ENCODE measurements at regions not wholly inside any gene's neighbourhood (a gene's known extent, or its start where the extent isn't known, plus 50 kb on each side); places are given as distances from the start of the nearest gene placed in this dataset.

GRCh38 chrY:7730071-7730470, 818.5 kb upstream of the AMELY start:
- TF ChIP-seq CTCF (IDR thresholded peaks at IDR 0.05) (no peak), POLR2A (IDR thresholded peaks at IDR 0.05) (no peak)

All from upper lobe of left lung (tissue), 4 donors.